HG03066 (cell line): ENCODE measurements at regions not wholly inside any gene's neighbourhood (a gene's known extent, or its start where the extent isn't known, plus 50 kb on each side); places are given as distances from the start of the nearest gene placed in this dataset.

Experiments used
- ATAC-seq: cut with Tn5 transposase; IDR thresholded peaks from one replicate; pipeline ENCODE4 v1.9.1; 2021; ENCODE audit warnings: low read depth; ENCODE audit not compliant: unreplicated experiment

DNA sequence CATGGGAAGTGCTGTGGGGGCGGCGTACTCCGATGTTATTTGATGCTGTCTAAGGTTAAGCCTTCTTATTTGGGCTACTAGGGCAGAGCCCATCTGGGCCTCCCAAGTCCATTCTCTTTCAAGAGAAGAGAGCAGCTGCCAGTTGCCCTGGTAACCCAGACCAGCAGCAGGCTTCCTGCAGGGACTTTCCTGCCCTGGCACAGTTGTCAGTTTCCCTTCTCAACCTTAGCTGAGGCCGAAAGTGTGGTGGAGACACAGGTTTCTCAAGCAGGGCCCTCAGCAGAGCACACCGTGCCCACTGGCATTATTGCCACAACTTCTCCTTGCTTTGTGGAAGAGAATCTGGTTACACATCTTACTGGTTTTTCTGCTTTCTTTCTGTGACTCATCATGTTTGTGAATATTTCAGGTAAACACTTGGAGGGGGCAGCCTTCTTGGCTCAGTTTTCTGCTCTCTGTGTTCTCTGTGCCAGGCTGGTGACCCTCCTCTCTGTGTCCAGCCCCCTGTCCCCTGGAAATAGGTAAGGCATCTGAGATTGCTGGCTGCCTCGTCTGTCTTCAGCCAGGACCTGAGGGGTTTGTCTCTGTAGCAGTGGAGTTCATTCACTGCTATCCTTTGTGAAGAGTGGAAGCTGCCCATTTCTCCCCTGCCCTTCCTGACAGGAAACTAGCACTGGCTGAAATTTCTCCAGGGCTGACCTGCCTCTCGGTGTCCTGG is 111.0 kb downstream of the B3GNT2 start:
- ATAC-seq, result peak; percentile 27

DNA sequence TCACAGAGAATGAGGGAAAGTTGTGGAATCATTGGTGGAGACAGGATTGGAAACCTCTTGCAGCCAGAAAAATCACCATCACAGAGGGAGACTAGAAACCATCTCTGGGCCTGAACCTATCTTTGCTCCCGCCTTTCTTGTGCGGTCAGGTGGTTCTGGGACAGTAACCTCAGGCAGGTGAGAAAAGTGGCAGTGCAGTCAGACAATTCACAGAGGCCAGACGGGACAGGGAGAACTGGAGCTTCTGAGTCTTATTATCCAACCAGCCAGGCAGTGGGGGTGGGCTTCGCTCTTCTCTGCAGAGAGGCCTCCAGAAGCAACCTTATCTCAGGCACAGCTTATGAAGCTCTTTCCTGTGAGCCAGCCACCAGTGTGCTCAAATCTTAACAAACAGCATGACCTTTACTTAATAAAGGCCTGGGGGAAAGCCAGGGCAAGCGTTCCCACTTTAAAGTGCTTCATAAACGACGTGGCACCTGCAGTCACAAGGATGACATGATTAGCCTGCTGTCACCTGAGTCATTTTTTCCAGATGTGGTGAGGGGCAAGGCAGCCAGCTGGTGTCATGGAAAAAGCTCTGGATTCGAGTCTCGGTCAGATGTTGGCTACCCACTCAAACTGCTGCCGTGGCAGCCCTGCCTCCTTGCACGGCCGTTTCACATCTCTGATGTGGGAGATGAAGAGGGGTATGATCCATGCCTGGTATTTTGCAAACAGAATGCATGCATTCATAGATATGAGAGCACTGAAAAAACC is 109.7 kb downstream of the B3GNT2 start:
- ATAC-seq, result no peak

DNA sequence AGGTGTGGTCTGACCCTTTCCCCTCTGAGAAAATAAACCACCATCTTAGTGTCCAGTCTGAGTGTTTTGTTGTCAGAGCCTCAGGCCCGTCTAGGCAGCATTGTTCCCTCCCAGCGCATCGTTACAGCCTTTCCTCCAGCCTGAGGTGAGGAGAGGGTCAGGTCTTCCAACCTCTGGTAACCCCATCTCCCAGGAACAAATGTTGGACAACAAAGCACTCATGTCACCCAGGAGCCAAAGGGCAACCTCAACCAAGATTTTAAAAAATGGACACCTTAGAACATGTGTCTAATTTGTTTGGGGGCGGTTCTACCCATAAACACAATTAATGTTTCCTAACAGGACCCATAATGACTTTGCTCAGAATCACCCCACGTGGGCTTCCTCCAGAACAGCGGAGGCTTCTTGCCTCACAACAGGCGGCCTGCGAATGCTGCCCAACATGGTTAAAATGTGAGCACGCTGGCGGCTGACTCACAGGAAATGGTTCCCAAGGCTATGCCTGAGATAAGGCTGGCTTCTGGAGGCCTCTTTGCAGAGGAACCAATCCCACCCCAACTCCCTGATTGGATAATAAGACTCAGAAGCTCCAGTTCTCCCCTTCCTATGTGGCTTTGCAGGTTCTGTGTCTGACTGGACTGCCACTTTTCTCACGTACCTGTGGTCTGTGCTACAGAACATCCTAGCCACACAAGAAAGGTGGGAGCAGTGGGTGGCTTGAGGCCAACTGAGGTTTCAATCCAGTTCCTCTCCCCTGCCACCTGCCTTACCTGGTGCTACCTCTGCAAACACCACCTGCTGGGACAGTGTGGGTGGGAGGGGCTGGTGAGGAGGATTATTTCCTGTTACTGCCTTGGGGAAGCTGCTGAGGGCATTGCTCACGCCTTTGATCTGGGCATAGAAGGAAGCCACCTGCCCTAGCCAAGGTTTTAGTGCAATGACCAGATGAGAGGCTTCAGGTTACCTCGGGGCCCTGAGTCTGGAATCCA is 108.8 kb downstream of the B3GNT2 start:
- no peak for ATAC-seq

DNA sequence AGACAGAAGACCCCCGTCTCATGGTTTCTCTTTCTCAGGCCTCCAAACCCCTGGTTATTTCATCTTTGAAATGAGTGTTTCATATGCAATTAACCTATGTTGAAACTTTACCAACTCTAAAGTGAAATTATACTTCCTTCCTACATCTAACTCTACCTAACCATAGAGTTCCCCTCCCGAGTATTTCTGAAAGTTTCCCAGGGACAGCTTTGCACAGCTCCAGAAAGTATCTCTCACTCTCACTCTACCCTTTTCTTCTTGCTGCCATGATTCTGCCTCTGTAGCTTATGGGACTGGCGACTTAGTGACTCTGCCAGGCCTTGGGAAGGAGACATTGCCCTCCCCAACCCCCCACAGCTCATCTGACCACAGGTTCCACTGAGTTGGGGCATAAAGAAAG is 107.9 kb downstream of the B3GNT2 start:
- ATAC-seq, result peak; percentile 36

DNA sequence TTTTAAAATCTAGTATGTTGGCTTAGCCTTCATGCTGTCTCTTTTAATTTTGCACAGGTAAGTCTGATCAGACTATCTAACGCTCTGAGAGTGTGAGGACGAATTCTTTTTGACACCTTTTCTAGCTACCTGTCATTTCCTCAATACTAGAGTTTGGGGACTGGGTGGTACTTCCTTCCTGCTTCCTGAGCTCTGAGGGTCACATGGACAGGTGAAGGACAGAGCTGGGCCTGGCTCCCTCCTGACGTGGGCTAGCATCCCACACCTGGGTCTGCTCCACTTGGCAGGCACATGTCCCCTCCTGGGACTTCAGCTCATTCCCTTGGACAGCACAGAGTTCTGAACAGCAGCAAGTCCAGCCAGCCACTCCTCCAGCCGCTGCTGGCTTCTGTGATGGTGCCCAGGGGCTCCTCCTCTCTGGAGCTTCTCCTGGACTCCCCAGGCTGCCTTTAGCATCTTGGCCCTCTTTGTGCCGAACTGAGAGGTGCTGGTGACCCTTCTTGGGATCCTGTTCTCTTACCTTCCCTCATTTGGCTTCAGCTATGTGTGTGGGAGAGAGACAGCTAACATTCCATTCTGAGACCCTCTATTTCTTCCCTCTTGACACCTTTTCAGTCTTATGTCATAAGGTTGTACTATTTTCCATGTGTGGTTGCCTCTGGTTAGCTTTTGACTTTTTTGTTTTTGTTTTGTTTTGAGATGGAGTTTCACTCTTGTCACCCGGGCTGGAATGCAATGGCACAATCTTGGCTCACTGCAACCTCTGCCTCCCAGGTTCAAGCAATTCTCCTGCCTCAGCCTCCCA is 106.9 kb downstream of the B3GNT2 start:
- no peak for ATAC-seq

DNA sequence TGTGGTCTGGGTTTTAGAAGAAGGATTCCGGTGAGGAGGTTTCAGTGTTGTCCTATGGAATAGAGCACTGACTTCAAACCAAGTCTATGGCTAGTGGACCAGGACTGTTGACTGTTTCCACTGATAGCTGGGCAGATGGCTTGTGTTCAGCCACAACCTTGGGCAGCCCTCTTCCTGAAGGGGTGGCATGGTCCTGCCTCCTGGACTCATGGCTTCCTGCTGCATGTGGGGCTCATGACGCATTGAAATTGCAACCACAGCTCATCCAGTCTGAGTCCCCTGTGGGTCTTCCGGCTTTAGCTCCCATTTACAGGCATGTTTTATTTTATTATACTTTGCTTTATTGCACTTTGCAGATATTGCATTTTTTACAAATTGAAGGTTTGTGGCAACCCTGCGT is 105.0 kb downstream of the B3GNT2 start:
- no peak for ATAC-seq

DNA sequence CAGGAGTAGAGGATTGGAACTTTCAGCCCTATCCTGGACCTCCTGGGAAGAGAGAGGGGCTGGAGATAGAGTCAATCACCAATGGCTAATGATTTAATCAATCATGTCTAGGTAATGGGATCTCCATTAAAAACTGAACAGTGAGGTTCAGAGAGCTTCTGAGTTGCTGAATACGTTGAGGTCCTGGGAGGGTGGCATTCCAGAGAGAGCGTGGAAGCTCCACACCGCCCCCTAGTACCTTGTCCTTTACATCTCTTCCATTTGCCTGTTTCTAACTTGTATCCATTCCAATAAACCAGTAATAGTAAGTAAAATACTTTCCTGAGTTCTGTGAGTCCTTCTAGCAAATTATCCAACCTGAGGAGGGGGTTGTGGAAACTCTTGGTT is 101.7 kb downstream of the B3GNT2 start:
- no peak for ATAC-seq

DNA sequence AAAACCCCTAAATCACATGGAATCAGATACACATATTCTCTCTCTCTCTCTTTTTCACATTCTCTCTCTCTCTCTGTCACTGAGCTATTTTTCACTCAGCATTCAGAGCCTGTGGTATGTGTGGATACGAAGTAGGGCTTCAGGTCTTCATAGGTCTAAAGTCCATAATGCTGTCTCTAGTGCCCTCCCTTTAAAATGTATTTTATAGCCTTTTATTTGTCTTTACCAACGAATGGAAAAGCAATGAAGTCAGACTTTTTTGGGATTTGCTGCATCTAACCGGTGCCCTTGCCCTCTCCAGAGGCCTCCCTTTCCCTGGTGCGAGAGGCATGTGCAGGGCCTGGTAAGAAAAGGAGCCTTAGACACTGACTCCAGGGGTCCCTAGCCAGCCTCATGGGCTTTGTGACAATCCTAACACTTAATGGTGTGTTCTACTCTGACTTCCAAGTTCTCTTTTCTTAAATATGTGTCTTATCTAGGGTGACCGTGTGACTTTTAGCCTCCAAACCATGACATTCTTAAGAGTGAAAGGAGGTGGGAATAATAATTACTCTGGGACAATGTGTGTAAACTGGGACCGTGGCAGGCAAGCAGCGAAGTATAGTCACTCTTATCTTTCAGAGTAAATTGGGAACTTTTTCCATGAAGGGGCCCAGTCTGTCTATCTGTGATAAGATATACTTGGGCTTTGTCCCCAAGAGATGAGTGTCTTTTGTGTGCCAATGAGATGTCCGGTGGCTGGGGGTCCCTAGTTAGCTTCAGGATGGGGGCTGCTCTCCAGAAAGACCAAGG is 101.1 kb downstream of the B3GNT2 start:
- ATAC-seq, result no peak

DNA sequence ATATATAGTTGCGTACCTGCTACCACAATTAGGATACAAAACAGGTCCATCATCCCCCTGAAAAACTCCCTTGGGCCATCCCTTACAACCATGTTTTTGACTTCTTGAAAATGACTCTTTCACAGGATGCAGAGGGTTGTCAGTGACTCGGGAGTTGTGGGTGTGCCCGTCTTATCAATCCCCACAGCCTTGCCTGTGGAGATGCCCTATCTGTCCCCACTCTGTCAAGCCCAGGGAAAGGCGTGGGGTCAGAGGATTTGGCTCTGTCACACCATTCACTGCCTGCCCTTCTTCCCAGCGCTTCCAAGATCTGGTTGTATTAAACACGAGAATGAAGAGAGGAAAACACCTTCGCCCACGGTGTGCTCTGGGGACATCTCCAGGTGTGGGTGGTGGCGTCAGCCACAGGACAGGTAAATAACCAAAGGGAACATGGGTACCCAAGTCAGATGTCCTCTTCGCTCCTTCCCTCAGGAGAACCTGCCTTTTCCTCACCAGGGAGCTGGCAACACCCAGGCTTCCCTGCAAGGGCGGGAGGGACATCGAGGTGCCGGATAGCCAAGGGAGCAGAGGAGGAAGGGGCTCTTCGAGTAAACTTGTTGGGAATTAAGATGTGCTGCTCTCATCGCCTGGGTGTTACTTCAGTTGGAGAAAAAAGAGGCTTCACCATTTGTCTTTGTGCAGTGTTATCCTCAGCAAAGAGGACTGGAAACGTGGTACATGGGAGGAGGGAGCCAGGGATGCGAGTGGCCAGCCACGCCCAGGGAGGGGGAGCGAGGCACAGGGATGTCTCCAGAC is 100.3 kb downstream of the B3GNT2 start:
- ATAC-seq, result no peak

DNA sequence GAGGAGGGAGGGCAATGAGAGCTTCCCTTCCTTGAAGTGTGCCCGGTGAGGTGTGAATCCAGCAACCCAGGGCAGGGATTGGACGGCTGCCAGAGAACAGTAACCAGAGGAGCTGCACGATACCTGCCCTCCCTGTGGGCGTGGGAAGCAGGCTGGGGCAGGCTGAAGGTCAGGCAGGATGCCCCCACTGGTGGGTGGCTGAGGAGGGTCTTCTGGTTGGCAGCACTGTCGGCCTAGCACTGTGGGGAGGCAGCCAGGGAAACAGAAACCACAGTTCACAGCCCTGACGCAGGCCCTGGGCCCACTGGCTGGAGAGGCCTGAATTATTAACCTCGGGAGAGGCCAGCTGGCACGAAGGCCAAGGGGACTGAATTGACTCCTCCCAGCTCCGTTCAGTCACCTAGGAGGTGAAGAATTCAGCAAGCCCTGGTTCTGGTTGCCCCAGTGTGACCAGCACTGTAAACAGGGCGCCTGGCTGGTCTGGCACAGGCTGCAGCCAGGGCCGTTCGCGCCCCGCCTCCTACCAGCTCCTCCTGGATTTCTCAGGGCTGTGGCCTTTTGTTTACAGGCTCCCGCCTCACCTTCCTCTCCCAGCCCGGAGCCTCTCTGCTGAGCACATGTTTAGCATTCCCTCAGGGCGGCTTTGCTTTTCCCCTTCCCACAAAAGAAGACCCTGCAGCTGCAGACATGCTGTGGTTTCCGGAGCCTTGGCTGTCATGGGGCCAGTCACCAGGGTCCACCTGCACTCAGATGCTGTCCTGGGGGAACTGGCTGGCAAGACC is 97.8 kb downstream of the B3GNT2 start:
- ATAC-seq, result peak; percentile 61

DNA sequence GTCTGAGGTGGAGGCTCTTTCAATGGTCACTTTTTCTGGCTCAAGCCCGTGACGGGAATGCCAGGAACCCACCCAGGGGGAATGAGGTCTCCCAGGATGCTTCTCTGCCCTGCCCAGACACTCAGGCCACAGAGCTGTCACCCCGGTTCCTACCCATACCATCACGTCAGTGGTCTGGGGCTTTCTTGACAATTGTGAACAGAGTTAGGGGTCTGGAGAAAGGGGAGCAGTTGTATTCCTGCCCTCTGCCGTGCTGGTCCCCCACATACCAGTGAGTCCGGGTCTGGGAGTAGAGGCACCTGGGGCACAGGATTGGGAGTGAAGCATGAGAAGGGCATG is 97.2 kb downstream of the B3GNT2 start:
- ATAC-seq, result no peak

DNA sequence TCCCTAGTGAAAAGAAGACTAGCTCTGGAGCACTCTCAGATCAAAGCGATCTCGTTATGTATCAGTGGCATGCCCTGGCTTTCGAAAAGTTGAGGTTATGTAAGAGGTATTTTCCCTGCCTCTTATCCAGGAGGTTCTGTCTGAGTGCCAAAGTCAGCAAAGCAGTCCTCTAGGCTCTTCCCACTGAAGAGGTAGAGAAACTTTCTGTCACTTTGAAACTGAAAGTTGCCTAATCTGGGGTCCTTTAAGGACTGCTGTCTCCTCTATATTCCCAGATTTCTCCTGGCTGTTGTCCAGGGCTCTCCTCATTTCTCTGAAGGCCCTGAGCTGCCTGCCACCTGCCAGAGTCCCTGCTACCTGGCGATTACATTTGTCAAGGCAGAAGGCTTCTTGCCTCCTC is 96.3 kb downstream of the B3GNT2 start:
- ATAC-seq, result no peak

DNA sequence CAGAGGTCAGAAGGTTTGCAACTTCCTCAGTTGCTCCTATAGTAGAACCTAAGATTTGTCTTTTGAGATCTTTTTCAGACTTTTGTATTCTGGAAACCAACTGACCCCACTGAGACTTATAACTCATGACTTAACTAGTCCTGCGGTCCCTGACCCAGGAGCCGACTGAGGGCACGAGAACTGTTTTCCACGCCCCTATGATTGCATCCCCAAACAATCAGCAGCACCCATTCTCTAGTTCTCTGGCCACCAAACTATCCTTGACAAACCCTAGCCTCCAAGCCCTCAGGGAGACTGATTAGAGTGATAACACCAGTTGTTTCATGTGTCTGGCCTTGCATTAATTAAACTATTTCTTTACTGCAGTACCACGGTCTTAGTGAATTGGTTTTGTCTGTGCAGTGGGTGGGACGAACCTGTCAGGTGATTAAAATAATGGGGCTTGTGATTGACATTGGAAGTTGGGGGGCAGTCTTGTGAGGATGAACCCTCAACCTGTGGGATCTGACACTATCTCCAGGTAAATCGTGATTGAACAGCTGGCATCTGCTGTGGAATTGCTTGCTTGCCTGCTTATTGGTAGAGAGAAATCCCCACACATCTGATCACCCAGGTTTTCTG is 95.7 kb downstream of the B3GNT2 start:
- no peak for ATAC-seq

DNA sequence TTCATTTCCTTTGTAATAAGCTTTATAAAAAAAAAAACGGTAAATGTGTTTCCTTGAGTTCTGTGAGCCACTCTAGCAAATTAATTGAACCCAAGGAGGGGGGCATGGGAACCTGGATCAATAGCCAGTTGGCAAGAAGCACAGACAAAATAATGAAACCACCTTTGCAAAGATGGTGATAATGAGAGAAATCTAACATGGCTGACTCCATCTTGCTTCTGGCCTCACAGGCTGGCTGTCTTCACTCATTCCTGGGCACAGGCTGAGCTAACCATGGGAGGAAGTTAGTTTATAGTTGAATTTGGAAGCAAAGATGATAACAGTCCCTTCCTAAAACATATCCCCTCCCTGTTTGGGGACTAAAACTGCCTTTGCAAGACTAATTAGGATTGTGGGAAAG is 95.1 kb downstream of the B3GNT2 start:
- ATAC-seq, result no peak

DNA sequence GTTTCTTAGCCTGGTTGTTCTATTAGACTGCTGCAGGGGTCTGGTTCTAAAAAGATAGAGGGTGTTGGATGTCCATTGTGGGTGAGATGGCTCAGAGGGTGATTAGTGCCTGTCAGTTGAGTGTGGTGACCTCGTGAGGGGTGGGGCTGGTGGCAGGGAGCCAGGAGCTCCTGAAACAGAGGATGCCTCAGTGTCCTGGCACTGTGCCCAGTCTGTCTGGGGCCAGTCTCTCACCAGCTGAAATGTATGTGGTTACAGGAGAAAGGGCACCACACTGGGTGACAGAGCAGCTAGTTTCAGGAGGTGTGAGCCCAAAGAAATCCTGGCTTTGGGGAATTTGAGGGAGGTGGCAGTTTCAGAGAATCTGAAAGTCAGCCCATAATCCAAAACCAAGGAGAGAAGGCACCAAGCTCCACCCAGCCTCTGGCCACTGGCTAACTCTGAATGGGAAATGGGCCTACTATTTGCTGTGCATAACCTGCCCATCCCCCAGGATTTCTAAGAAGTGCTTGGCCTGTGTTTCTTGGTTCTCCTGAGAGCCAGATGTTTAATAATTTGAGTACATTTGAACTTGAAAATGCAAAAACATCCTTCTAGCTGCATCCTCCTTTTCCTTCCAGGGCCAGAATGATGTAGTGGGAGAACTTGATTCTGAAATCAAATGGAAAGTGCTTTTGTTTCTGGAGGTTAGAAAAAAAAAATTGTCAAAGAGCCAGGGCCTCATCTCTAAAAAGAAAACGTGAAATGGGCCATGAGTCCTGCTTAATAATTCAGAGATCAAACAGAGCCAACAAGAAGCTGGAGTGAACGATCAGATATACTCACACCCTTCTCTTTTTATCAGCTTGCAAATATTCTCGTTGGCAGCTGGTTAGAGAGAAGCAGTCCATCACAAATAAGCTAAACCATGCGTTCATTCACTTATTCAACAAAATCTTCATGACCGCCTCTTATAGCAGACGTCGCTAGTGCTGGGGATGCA is 92.3 kb downstream of the B3GNT2 start:
- ATAC-seq, result peak; percentile 68

DNA sequence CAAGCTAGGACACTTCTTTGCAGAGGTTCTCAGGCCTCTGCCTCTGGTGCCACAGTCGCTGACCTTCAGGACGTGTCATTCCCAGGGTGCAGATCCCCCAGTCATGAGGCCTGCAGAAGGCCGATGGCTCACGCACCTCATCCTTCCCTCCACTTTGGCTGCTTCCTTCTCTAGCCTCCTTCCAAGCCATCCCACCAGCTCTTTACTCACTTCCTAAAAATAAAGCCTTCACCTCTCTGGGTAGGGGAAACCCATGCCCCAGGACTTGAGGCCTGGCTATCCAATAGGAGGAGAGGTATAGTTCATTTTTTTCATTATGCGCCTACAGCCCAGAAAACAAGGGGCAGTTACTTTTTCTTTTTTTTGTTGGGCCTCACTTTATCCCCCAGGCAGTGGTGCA is 91.4 kb downstream of the B3GNT2 start:
- no peak for ATAC-seq
